IMR-90 (cell line): ENCODE measurements at regions not wholly inside any gene's neighbourhood (a gene's known extent, or its start where the extent isn't known, plus 50 kb on each side); places are given as distances from the start of the nearest gene placed in this dataset.

Source experiments
- ATAC-seq: fragments of 200-7000 bp; cut with Tn5 transposase; 2 replicates; pipeline ENCODE4 v1.9.1; 2020; ENCODE audit warnings: low read depth, mild to moderate bottlenecking, moderate library complexity
- BruUV-seq: library from RNA; stranded (reverse); fragments of 400-500 nt; replicated peaks from 2 replicates; lab custom pipeline; 2021; lab: Mats Ljungman, UMichigan
- CTCF ChIA-PET: fragments of 300-600 bp; formaldehyde crosslinking; extraction: SDS; loops from one replicate; lab custom pipeline; 2021; ENCODE audit warnings: antibody characterized with exemption; lab: Yijun Ruan, JAX
- POLR2A ChIA-PET: fragments of 300-600 bp; sonication (Branson Sonifier 250); formaldehyde crosslinking; loops from one replicate; lab custom pipeline; 2022; ENCODE audit warnings: antibody characterized with exemption; ENCODE audit not compliant: unreplicated experiment; lab: Charles Lee
- DNase-seq: peaks from one replicate; pipeline ENCODE4 v3.0.0; 2013
- H2AFZ ChIP-seq: replicated peaks from 2 replicates; pipeline ENCODE3; 2013; ENCODE audit warnings: low read length, mild to moderate bottlenecking; ENCODE audit not compliant: poor library complexity
- H2AK5ac ChIP-seq: 2 replicates; pipeline ENCODE4 v1.6.1; 2013; ENCODE audit warnings: low read depth, low read length, inconsistent platforms
- H2AK9ac ChIP-seq: replicated peaks from 2 replicates; pipeline ENCODE3; 2013; ENCODE audit warnings: mild to moderate bottlenecking, low read depth, low read length, moderate library complexity; ENCODE audit not compliant: poor library complexity
- H2BK120ac ChIP-seq: 2 replicates; pipeline ENCODE4 v1.6.1; 2013; ENCODE audit warnings: low read depth, low read length, inconsistent platforms
- H2BK15ac ChIP-seq: 3 replicates; pipeline ENCODE4 v1.6.1; 2013; ENCODE audit warnings: low read depth, low read length, inconsistent platforms
- H2BK20ac ChIP-seq: 2 replicates; pipeline ENCODE4 v1.6.1; 2013; ENCODE audit warnings: low read depth, mild to moderate bottlenecking, inconsistent platforms, low read length, moderate library complexity
- H2BK5ac ChIP-seq: 2 replicates; pipeline ENCODE4 v1.6.1; 2013; ENCODE audit warnings: mild to moderate bottlenecking, low read depth, low read length, inconsistent platforms; ENCODE audit not compliant: poor library complexity, severe bottlenecking
- H3K14ac ChIP-seq: replicated peaks from 2 replicates; pipeline ENCODE4 v1.6.1; 2013; ENCODE audit warnings: low read depth, low read length, inconsistent platforms
- H3K18ac ChIP-seq: 2 replicates; pipeline ENCODE4 v1.6.1; 2013; ENCODE audit warnings: low read depth, low read length, control low read depth
- H3K23ac ChIP-seq: 2 replicates; pipeline ENCODE4 v1.6.1; 2013; ENCODE audit warnings: low read depth, low read length, inconsistent platforms
- H3K27ac ChIP-seq: 2 replicates; pipeline ENCODE4 v1.5.1; 2013; ENCODE audit warnings: mild to moderate bottlenecking, control low read depth, low read length; ENCODE audit not compliant: insufficient read depth
- H3K27me3 ChIP-seq: 2 replicates; pipeline ENCODE4 v1.6.1; 2013; ENCODE audit warnings: low read length; ENCODE audit not compliant: control insufficient read depth, insufficient read depth
- H3K36me3 ChIP-seq: 2 replicates; pipeline ENCODE4 v1.6.1; 2013; ENCODE audit warnings: low read length, mixed read lengths; ENCODE audit not compliant: control insufficient read depth, insufficient read depth
- H3K4ac ChIP-seq: 2 replicates; pipeline ENCODE4 v1.6.1; 2013; ENCODE audit warnings: low read depth, low read length, inconsistent platforms
- H3K4me1 ChIP-seq: 2 replicates; pipeline ENCODE4 v1.6.1; 2013; ENCODE audit warnings: low read length, mixed read lengths; ENCODE audit not compliant: control insufficient read depth, insufficient read depth
- H3K4me2 ChIP-seq: 2 replicates; pipeline ENCODE4 v1.6.1; 2013; ENCODE audit warnings: low read depth, mild to moderate bottlenecking, control low read depth, low read length, moderate library complexity
- H3K4me3 ChIP-seq: 2 replicates; pipeline ENCODE4 v1.5.1; 2013; ENCODE audit warnings: low read depth, mild to moderate bottlenecking, control low read depth, low read length, moderate library complexity; ENCODE audit not compliant: insufficient read depth
- H3K56ac ChIP-seq: 2 replicates; pipeline ENCODE4 v1.6.1; 2013; ENCODE audit warnings: low read length, inconsistent platforms; ENCODE audit not compliant: insufficient read depth; ENCODE audit errors: extremely low read depth
- H3K79me1 ChIP-seq, 2 experiments: 2 replicates each; pipeline ENCODE4 v1.6.1; 2013; ENCODE audit warnings: low read length in 2 of 2, inconsistent platforms in 1 of 2, low read depth in 1 of 2
- H3K9ac ChIP-seq: 2 replicates; pipeline ENCODE4 v1.6.1; 2013; ENCODE audit warnings: low read depth, low read length, control low read depth
- H3K9me1 ChIP-seq: 2 replicates; pipeline ENCODE4 v1.6.1; 2013; ENCODE audit warnings: low read length, inconsistent platforms; ENCODE audit not compliant: insufficient read depth
- H3K9me3 ChIP-seq: 2 replicates; pipeline ENCODE4 v1.6.1; 2013; ENCODE audit warnings: low read length; ENCODE audit not compliant: control insufficient read depth, insufficient read depth
- H4K20me1 ChIP-seq: 2 replicates; pipeline ENCODE4 v1.6.1; 2013; ENCODE audit warnings: low read length, inconsistent platforms; ENCODE audit not compliant: insufficient read depth
- H4K5ac ChIP-seq: 2 replicates; pipeline ENCODE4 v1.6.1; 2013; ENCODE audit warnings: mild to moderate bottlenecking, low read depth, low read length, control low read depth
- H4K8ac ChIP-seq, 2 experiments: 2 replicates each; pipeline ENCODE4 v1.6.1; 2013; ENCODE audit warnings: low read depth in 2 of 2, low read length in 2 of 2, control low read depth in 1 of 2, inconsistent platforms in 1 of 2
- H4K91ac ChIP-seq: 2 replicates; pipeline ENCODE4 v1.6.1; 2013; ENCODE audit warnings: low read depth, low read length, inconsistent platforms; ENCODE audit not compliant: insufficient read depth
- BHLHE40 ChIP-seq: fragments of 150-350 bp; IDR thresholded peaks from 2 replicates; pipeline ENCODE4 v1.6.1; 2016; ENCODE audit warnings: mild to moderate bottlenecking, low read depth, low read length
- CTCF ChIP-seq: conservative IDR thresholded peaks from 2 replicates; pipeline ENCODE4 v1.5.1; 2012; ENCODE audit warnings: mild to moderate bottlenecking, low read depth, low read length, improper control_type of control experiment
- ELK1 ChIP-seq: fragments of 150-350 bp; IDR thresholded peaks from 2 replicates; pipeline ENCODE4 v1.6.1; 2016; ENCODE audit warnings: low read depth, mild to moderate bottlenecking, low read length, moderate library complexity, borderline replicate concordance
- MAFK ChIP-seq: IDR thresholded peaks from 2 replicates; pipeline ENCODE4 v1.6.1; 2012; ENCODE audit warnings: low read depth, low read length, improper control_type of control experiment
- POLR2A ChIP-seq: IDR thresholded peaks from 2 replicates; pipeline ENCODE4 v1.6.1; 2012; ENCODE audit warnings: mild to moderate bottlenecking, low read depth, low read length
- RAD21 ChIP-seq: IDR thresholded peaks from 2 replicates; pipeline ENCODE4 v1.6.1; 2012; ENCODE audit warnings: low read length, improper control_type of control experiment
- RCOR1 ChIP-seq: IDR thresholded peaks from 2 replicates; pipeline ENCODE4 v1.6.1; 2012; ENCODE audit warnings: mild to moderate bottlenecking, low read length, improper control_type of control experiment; ENCODE audit not compliant: insufficient replicate concordance
- RFX5 ChIP-seq: IDR thresholded peaks from 2 replicates; pipeline ENCODE4 v1.8.0; 2012; ENCODE audit warnings: low read depth, mild to moderate bottlenecking, low read length, moderate library complexity
- SMC3 ChIP-seq: fragments of 150-350 bp; IDR thresholded peaks from 2 replicates; pipeline ENCODE4 v1.6.1; 2016; ENCODE audit warnings: low read depth, mild to moderate bottlenecking, antibody characterized with exemption, low read length, moderate library complexity
- WGBS, 2 experiments: methylation state at CpG; one replicate each; pipeline versions ENCODE4 v1.1.5 to v1.1.7; 2013; ENCODE audit warnings: missing lambda C conversion rate in 2 of 2; ENCODE audit not compliant: insufficient read length in 1 of 2; ENCODE audit errors: extremely low coverage in 2 of 2; 5-methylcytosine and 5-hydroxymethylcytosine counted together
- dilution Hi-C: fragments of 300-500 bp; cut with HindIII; formaldehyde crosslinking; loops from one replicate; pipeline ENCODE4 v1.14.3; 2018; ENCODE audit warnings: low sequenced_read_pairs; ENCODE audit not compliant: unreplicated experiment
- in situ Hi-C: fragments of 300-500 bp; cut with MboI; formaldehyde crosslinking; loops from 3 replicates; pipeline ENCODE4 v1.14.3; 2019; ENCODE audit warnings: low sequenced_read_pairs, inconsistent platforms, mixed read lengths
- intact Hi-C: fragments of 100-400 bp; cut with micrococcal nuclease; formaldehyde crosslinking; loops from 2 replicates; pipeline ENCODE4 v1.10.0; 2022
- TF ChIP-seq, protein P1 (sequence below): fragments of 150-350 bp; IDR thresholded peaks from 2 replicates; pipeline ENCODE4 v1.6.1; 2017; ENCODE audit warnings: mild to moderate bottlenecking, antibody characterized with exemption, low read length, low read depth

- no CpG with 5 or more reads among the region's 4 CpGs for WGBS, 2 experiments
- Histone ChIP-seq H3K4me3 (no peak overlapping the region), H3K9ac (no peak overlapping the region), H3K4ac (no peak overlapping the region), H3K23ac (no peak overlapping the region), H3K79me1 (no peaks in the 10 kb centered on the region), H3K27ac (no peak overlapping the region), H3K9me3 (peaks cover 4% of the 10 kb centered on the region; the same call in 1 of the 2 replicates), H3K4me1 (no peaks in the 10 kb centered on the region), H2BK15ac (no peak overlapping the region), H2AK9ac (no peak overlapping the region), H4K91ac (no peak overlapping the region), H3K9me1 (no peaks in the 10 kb centered on the region), H2BK20ac (no peak overlapping the region), H4K5ac (no peak overlapping the region), H2BK120ac (no peak overlapping the region), H4K8ac (no peak overlapping the region), H3K27me3 (no peaks in the 10 kb centered on the region), H2AK5ac (no peak overlapping the region), H3K56ac (no peak overlapping the region), H4K20me1 (no peaks in the 10 kb centered on the region), H2BK5ac (no peak overlapping the region), H3K4me2 (no peak overlapping the region), H2AFZ (no peak overlapping the region), H3K18ac (no peak overlapping the region), H3K36me3 (no peaks in the 10 kb centered on the region), H3K14ac (no peak overlapping the region)
- in situ Hi-C loops = no loop called here
- dilution Hi-C loops = no loop called here
- ChIA-PET POLR2A (no interaction called here), CTCF (no interaction called here)
- no TSS peak for BruUV-seq
- ATAC-seq (no peak), DNase-seq (no peak)
- TF ChIP-seq POLR2A = no peak
- TF ChIP-seq MAFK = no peak
- TF ChIP-seq BHLHE40 = no peak
- TF ChIP-seq, protein P1, sequence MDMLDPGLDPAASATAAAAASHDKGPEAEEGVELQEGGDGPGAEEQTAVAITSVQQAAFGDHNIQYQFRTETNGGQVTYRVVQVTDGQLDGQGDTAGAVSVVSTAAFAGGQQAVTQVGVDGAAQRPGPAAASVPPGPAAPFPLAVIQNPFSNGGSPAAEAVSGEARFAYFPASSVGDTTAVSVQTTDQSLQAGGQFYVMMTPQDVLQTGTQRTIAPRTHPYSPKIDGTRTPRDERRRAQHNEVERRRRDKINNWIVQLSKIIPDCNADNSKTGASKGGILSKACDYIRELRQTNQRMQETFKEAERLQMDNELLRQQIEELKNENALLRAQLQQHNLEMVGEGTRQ = no peak
- no peak for TF ChIP-seq SMC3
- TF ChIP-seq RAD21 = no peak
- no peak for TF ChIP-seq RCOR1
- TF ChIP-seq ELK1 = no peak
- TF ChIP-seq CTCF = no peak
- no peak for TF ChIP-seq RFX5
- intact Hi-C loops = no loop called here
Observed at GRCh38 chr11:114964676-114965214, 286.4 kb downstream of the NXPE2 start.
